Aorta (tissue), 5 donors: ENCODE measurements at regions not wholly inside any gene's neighbourhood (a gene's known extent, or its start where the extent isn't known, plus 50 kb on each side); places are given as distances from the start of the nearest gene placed in this dataset.

Experiments used
- ATAC-seq: fragments of 200-7000 bp; cut with Tn5 transposase; one replicate; pipeline ENCODE4 v1.9.1; 2022; ENCODE audit warnings: moderate library complexity; ENCODE audit not compliant: low FRiP score
- DNase-seq, 2 donors: peaks; one replicate each; pipeline ENCODE4 v3.0.0-alpha.2; 2020
- H3K27ac ChIP-seq, 2 donors: one replicate each; pipeline ENCODE4 v1.5.1; 2013; ENCODE audit warnings: low read length in 2 of 2, mild to moderate bottlenecking in 2 of 2, moderate library complexity in 2 of 2, control low read depth in 1 of 2, inconsistent platforms in 1 of 2, low read depth in 1 of 2
- H3K27me3 ChIP-seq, 2 donors: one replicate each; pipeline ENCODE4 v1.6.1; 2013; ENCODE audit warnings: control low read depth in 1 of 2, low read length in 1 of 2, mild to moderate bottlenecking in 1 of 2, moderate library complexity in 1 of 2; ENCODE audit not compliant: insufficient read depth in 2 of 2, control insufficient read depth in 1 of 2
- H3K36me3 ChIP-seq, 2 donors: one replicate each; pipeline ENCODE4 v1.6.1; 2013; ENCODE audit warnings: control low read depth in 1 of 2, low read length in 1 of 2, mild to moderate bottlenecking in 1 of 2; ENCODE audit not compliant: insufficient read depth in 2 of 2, control insufficient read depth in 1 of 2
- H3K4me1 ChIP-seq, 2 donors: one replicate each; pipeline ENCODE4 v1.6.1; 2013; ENCODE audit warnings: low read length in 2 of 2, control low read depth in 1 of 2, mild to moderate bottlenecking in 1 of 2, moderate library complexity in 1 of 2; ENCODE audit not compliant: insufficient read depth in 2 of 2, control insufficient read depth in 1 of 2
- H3K4me3 ChIP-seq, 2 donors: one replicate each; pipeline ENCODE4 v1.5.1; 2013; ENCODE audit warnings: low read length in 2 of 2, control low read depth in 1 of 2, mild to moderate bottlenecking in 1 of 2
- H3K9me3 ChIP-seq: one replicate; pipeline ENCODE4 v1.6.1; 2013; ENCODE audit warnings: mild to moderate bottlenecking, low read length; ENCODE audit not compliant: control insufficient read depth
- WGBS, 2 donors: extraction: QIAGEN DNeasy Blood & Tissue Kit; methylation state at CpG; one replicate each; pipeline ENCODE4 v1.1.7; 2013; 5-methylcytosine and 5-hydroxymethylcytosine counted together
- intact Hi-C, 2 donors: fragments of 100-400 bp; cut with DNase I; formaldehyde crosslinking; loops; one replicate each; pipeline versions ENCODE4 v1.14.2 to v1.15.0; 2022
- donor health status: healthy with polysubstance abuse.
- donor health status: Bipolar disorder and iron deficiency.
- donor health status: DM: no; HTN: no; CAD: no.
- donor health status: DM: no; HTN: no; CAD: no.
- donor health status: DM: yes; HTN: yes; CAD: no.

GRCh38 chr7:46032353-46032752, 111.3 kb upstream of the IGFBP3 start:
- no peaks in the 10 kb centered on the region for H3K36me3 ChIP-seq
- no peaks in the 10 kb centered on the region for H3K27me3 ChIP-seq
- no peak overlapping the region for H3K27ac ChIP-seq
- intact Hi-C loops, result no loop called here
- DNase-seq (no peak), ATAC-seq (no peak)
- H3K4me3 ChIP-seq, result no peak overlapping the region
- H3K9me3 ChIP-seq, result no peaks in the 10 kb centered on the region
- WGBS, 2 donors, result 92% methylated on average over 6 of the region's 6 CpGs
- H3K4me1 ChIP-seq, result peaks cover 0 to 3% of the 10 kb centered on the region in 2 donors

- Histone ChIP-seq H3K27ac (no peak overlapping the region), H3K9me3 (no peaks in the 10 kb centered on the region), H3K36me3 (no peaks in the 10 kb centered on the region), H3K27me3 (no peaks in the 10 kb centered on the region), H3K4me3 (no peak overlapping the region), H3K4me1 (no peaks in the 10 kb centered on the region)
- 93 to 97% methylated on average over 2 of the region's 2 CpGs for WGBS, 2 donors
- intact Hi-C loops, result no loop called here
- no peak for ATAC-seq
- DNase-seq, result no peak
These were observed 108.1 kb upstream of the IGFBP3 start for GRCh38 chr7:46029111-46029704.

- Histone ChIP-seq H3K27me3 (no peaks in the 10 kb centered on the region), H3K4me1 (no peaks in the 10 kb centered on the region), H3K27ac (no peak overlapping the region), H3K9me3 (no peaks in the 10 kb centered on the region), H3K36me3 (no peaks in the 10 kb centered on the region), H3K4me3 (no peak overlapping the region)
- no peak for DNase-seq
- ATAC-seq, result no peak
- intact Hi-C loops, result no loop called here
- 94 to 100% methylated on average over 1 of the region's 1 CpG for WGBS, 2 donors
These were observed 107.2 kb upstream of the IGFBP3 start for GRCh38 chr7:46028246-46028645.

- H3K27me3 ChIP-seq, result no peaks in the 10 kb centered on the region
- no peak overlapping the region for H3K27ac ChIP-seq
- WGBS, 2 donors, result 86% methylated on average over 1 of the region's 1 CpG
- H3K9me3 ChIP-seq, result no peaks in the 10 kb centered on the region
- intact Hi-C loops, result no loop called here
- no peaks in the 10 kb centered on the region for H3K36me3 ChIP-seq
- DNase-seq (no peak), ATAC-seq (no peak)
- no peaks in the 10 kb centered on the region for H3K4me1 ChIP-seq
- no peak overlapping the region for H3K4me3 ChIP-seq
These were observed 105.7 kb upstream of the IGFBP3 start for GRCh38 chr7:46026741-46027140.

- intact Hi-C loops, result no loop called here
- no peak overlapping the region for H3K4me3 ChIP-seq
- DNase-seq (no peak), ATAC-seq (no peak)
- WGBS, 2 donors, result 69 to 79% methylated on average over 6 of the region's 6 CpGs
- no peak overlapping the region for H3K27ac ChIP-seq
- H3K36me3 ChIP-seq, result no peaks in the 10 kb centered on the region
- no peaks in the 10 kb centered on the region for H3K27me3 ChIP-seq
- no peaks in the 10 kb centered on the region for H3K4me1 ChIP-seq
- no peaks in the 10 kb centered on the region for H3K9me3 ChIP-seq
These were observed 103.3 kb upstream of the IGFBP3 start for GRCh38 chr7:46024263-46024916.

- 88 to 91% methylated on average over 2 of the region's 2 CpGs for WGBS, 2 donors
- Histone ChIP-seq H3K4me3 (no peak overlapping the region), H3K9me3 (no peaks in the 10 kb centered on the region), H3K36me3 (no peaks in the 10 kb centered on the region), H3K4me1 (no peaks in the 10 kb centered on the region), H3K27me3 (no peaks in the 10 kb centered on the region), H3K27ac (no peak overlapping the region)
- no peak for ATAC-seq
- intact Hi-C loops, result no loop called here
- no peak for DNase-seq
These were observed 101.3 kb upstream of the IGFBP3 start for GRCh38 chr7:46022397-46022796.

- peak; percentile 52 to 68 for DNase-seq
These were observed 94.2 kb upstream of the IGFBP3 start for GRCh38 chr7:46015107-46015868.

GRCh38 chr7:46011501-46011900, 90.4 kb upstream of the IGFBP3 start:
- no peak for ATAC-seq
- WGBS, 2 donors, result 13 to 24% methylated on average over 1 of the region's 1 CpG
- intact Hi-C loops, result no loop called here

More at GRCh38 chr7:46015107-46015868, 94.2 kb upstream of the IGFBP3 start:
- Histone ChIP-seq H3K36me3 (no peaks in the 10 kb centered on the region), H3K9me3 (no peaks in the 10 kb centered on the region), H3K4me1 (no peaks in the 10 kb centered on the region), H3K4me3 (no peak overlapping the region), H3K27me3 (peaks cover 0 to 2% of the 10 kb centered on the region in 2 donors), H3K27ac (no peak overlapping the region)
- WGBS, 2 donors, result 53 to 54% methylated on average over 13 of the region's 13 CpGs
- no peak for ATAC-seq
- intact Hi-C loops, result no loop called here

GRCh38 chr7:46011059-46011458, 90.0 kb upstream of the IGFBP3 start:
- DNase-seq, result no peak
- no peak overlapping the region for H3K27ac ChIP-seq
- ATAC-seq, result no peak
- intact Hi-C loops, result no loop called here
- WGBS, 2 donors, result 93 to 98% methylated on average over 2 of the region's 2 CpGs
- no peaks in the 10 kb centered on the region for H3K4me1 ChIP-seq
- H3K9me3 ChIP-seq, result no peaks in the 10 kb centered on the region
- H3K4me3 ChIP-seq, result no peak overlapping the region
- no peaks in the 10 kb centered on the region for H3K36me3 ChIP-seq
- peaks cover 0 to 2% of the 10 kb centered on the region in 2 donors for H3K27me3 ChIP-seq

More at GRCh38 chr7:46011501-46011900, 90.4 kb upstream of the IGFBP3 start:
- Histone ChIP-seq H3K9me3 (no peaks in the 10 kb centered on the region), H3K36me3 (no peaks in the 10 kb centered on the region), H3K4me1 (no peaks in the 10 kb centered on the region), H3K27ac (no peak overlapping the region), H3K4me3 (no peak overlapping the region), H3K27me3 (peaks cover 0 to 2% of the 10 kb centered on the region in 2 donors)
- DNase-seq, result no peak
